SK-N-MC (cell line): ENCODE measurements at regions not wholly inside any gene's neighbourhood (a gene's known extent, or its start where the extent isn't known, plus 50 kb on each side); places are given as distances from the start of the nearest gene placed in this dataset.

Source experiments
- DNase-seq: peaks from one replicate; pipeline ENCODE4 v3.0.0-alpha.2; 2011; ENCODE audit warnings: low read depth, low spot score
- H3K27ac ChIP-seq: fragments of 200-600 bp; sonication (generic); 2 replicates; pipeline ENCODE4 v1.5.1; 2016; ENCODE audit warnings: mixed run types
- H3K36me3 ChIP-seq: fragments of 200-600 bp; sonication (generic); 2 replicates; pipeline ENCODE4 v1.6.1; 2017; ENCODE audit warnings: antibody characterized with exemption, low read length, mixed read lengths; ENCODE audit not compliant: insufficient read depth
- H3K4me3 ChIP-seq: fragments of 200-600 bp; sonication (generic); 2 replicates; pipeline ENCODE4 v1.5.1; 2016
- H3K9ac ChIP-seq: fragments of 200-600 bp; sonication (generic); 2 replicates; pipeline ENCODE4 v1.8.0; 2017; ENCODE audit warnings: mixed run types, mixed read lengths; ENCODE audit not compliant: insufficient read length
- H3K9me3 ChIP-seq: fragments of 200-600 bp; sonication (generic); 2 replicates; pipeline ENCODE4 v1.6.1; 2017; ENCODE audit warnings: low read depth, mild to moderate bottlenecking, antibody characterized with exemption, low read length, moderate library complexity, mixed read lengths
- EZH2 ChIP-seq: fragments of 200-600 bp; sonication (generic); IDR thresholded peaks from one replicate; pipeline ENCODE4 v1.6.1; 2017; ENCODE audit warnings: antibody characterized with exemption
- FOXP2 ChIP-seq: optimal IDR thresholded peaks from 2 replicates; pipeline ENCODE3; 2011; ENCODE audit warnings: mild to moderate bottlenecking, moderate library complexity; ENCODE audit not compliant: insufficient read depth; ENCODE audit errors: extremely low read length, control extremely low read depth
- POLR2AphosphoS5 ChIP-seq: IDR thresholded peaks from 2 replicates; pipeline ENCODE4 v1.6.1; 2012; ENCODE audit warnings: mild to moderate bottlenecking, low read depth, low read length, borderline replicate concordance

- Histone ChIP-seq H3K36me3 (no peaks in the 10 kb centered on the region), H3K9ac (no peak overlapping the region), H3K9me3 (no peaks in the 10 kb centered on the region), H3K27ac (no peak overlapping the region), H3K4me3 (no peak overlapping the region)
- no peak for DNase-seq
- TF ChIP-seq FOXP2 (no peak), EZH2 (no peak), POLR2AphosphoS5 (no peak)
These were observed 239.4 kb downstream of the SPATA18 start for GRCh38 chr4:52290466-52290865.

GRCh38 chr4:52292245-52292644, 241.1 kb downstream of the SPATA18 start:
- no peak for TF ChIP-seq POLR2AphosphoS5
- no peak for TF ChIP-seq FOXP2
- no peak for TF ChIP-seq EZH2
- Histone ChIP-seq H3K9ac (no peak overlapping the region), H3K27ac (no peak overlapping the region), H3K4me3 (no peak overlapping the region), H3K36me3 (no peaks in the 10 kb centered on the region), H3K9me3 (no peaks in the 10 kb centered on the region)
- DNase-seq = no peak

GRCh38 chr4:52296341-52296740, 245.2 kb downstream of the SPATA18 start:
- H3K9ac ChIP-seq = no peak overlapping the region
- DNase-seq = no peak
- no peaks in the 10 kb centered on the region for H3K36me3 ChIP-seq
- H3K9me3 ChIP-seq = no peaks in the 10 kb centered on the region
- H3K4me3 ChIP-seq = no peak overlapping the region
- no peak overlapping the region for H3K27ac ChIP-seq
- TF ChIP-seq EZH2 = no peak
- TF ChIP-seq FOXP2 = no peak
- TF ChIP-seq POLR2AphosphoS5 = no peak

GRCh38 chr4:52298444-52298843, 247.3 kb downstream of the SPATA18 start:
- H3K4me3 ChIP-seq = no peak overlapping the region

GRCh38 chr4:52299120-52299519, 248.0 kb downstream of the SPATA18 start:
- no peak for DNase-seq
- no peaks in the 10 kb centered on the region for H3K36me3 ChIP-seq
- no peak overlapping the region for H3K27ac ChIP-seq
- no peak overlapping the region for H3K4me3 ChIP-seq
- no peak overlapping the region for H3K9ac ChIP-seq
- H3K9me3 ChIP-seq = no peaks in the 10 kb centered on the region
- TF ChIP-seq FOXP2 = no peak
- no peak for TF ChIP-seq EZH2

More at GRCh38 chr4:52298444-52298843, 247.3 kb downstream of the SPATA18 start:
- H3K36me3 ChIP-seq = no peaks in the 10 kb centered on the region
- no peak overlapping the region for H3K27ac ChIP-seq
- TF ChIP-seq FOXP2 (no peak), POLR2AphosphoS5 (no peak), EZH2 (no peak)
- DNase-seq = no peak
- no peak overlapping the region for H3K9ac ChIP-seq
- H3K9me3 ChIP-seq = no peaks in the 10 kb centered on the region

GRCh38 chr4:52311464-52312125, 260.5 kb downstream of the SPATA18 start:
- Histone ChIP-seq H3K36me3 (no peaks in the 10 kb centered on the region), H3K27ac (no peak overlapping the region), H3K9me3 (no peaks in the 10 kb centered on the region), H3K9ac (no peak overlapping the region), H3K4me3 (no peak overlapping the region)
- DNase-seq = no peak
- TF ChIP-seq EZH2 (no peak), FOXP2 (no peak), POLR2AphosphoS5 (no peak)

GRCh38 chr4:52312722-52313121, 261.6 kb downstream of the SPATA18 start:
- Histone ChIP-seq H3K36me3 (no peaks in the 10 kb centered on the region), H3K4me3 (no peak overlapping the region), H3K27ac (no peak overlapping the region), H3K9ac (no peak overlapping the region), H3K9me3 (no peaks in the 10 kb centered on the region)
- no peak for TF ChIP-seq EZH2
- no peak for TF ChIP-seq FOXP2
- no peak for TF ChIP-seq POLR2AphosphoS5
- DNase-seq = no peak

GRCh38 chr4:52317361-52317879, 266.3 kb downstream of the SPATA18 start:
- Histone ChIP-seq H3K36me3 (no peaks in the 10 kb centered on the region), H3K27ac (no peak overlapping the region), H3K4me3 (no peak overlapping the region), H3K9ac (no peak overlapping the region), H3K9me3 (no peaks in the 10 kb centered on the region)
- DNase-seq = no peak
- TF ChIP-seq FOXP2 = no peak
- TF ChIP-seq POLR2AphosphoS5 = no peak
- TF ChIP-seq EZH2 = no peak

- H3K9me3 ChIP-seq = no peaks in the 10 kb centered on the region
- H3K36me3 ChIP-seq = no peaks in the 10 kb centered on the region
- no peak overlapping the region for H3K4me3 ChIP-seq
- no peak for TF ChIP-seq EZH2
- TF ChIP-seq FOXP2 = no peak
- no peak for TF ChIP-seq POLR2AphosphoS5
- H3K27ac ChIP-seq = no peak overlapping the region
- DNase-seq = no peak
- H3K9ac ChIP-seq = no peak overlapping the region
These were observed 266.9 kb downstream of the SPATA18 start for GRCh38 chr4:52317981-52318380.
